T-helper 2 cell treated with Interferon-gamma antibody and Interleukin-4, amounts not matched to agents 100 ng/mL and 5 ng/mL, for 36 hours (primary cell): ENCODE measurements at regions not wholly inside any gene's neighbourhood (a gene's known extent, or its start where the extent isn't known, plus 50 kb on each side); places are given as distances from the start of the nearest gene placed in this dataset.

Experiments
- intact Hi-C: fragments of 100-400 bp; cut with micrococcal nuclease; formaldehyde crosslinking; loops from one replicate; pipeline ENCODE4 v1.15.1; 2023

- intact Hi-C loops, result no loop called here
These were observed 133.4 kb downstream of the JCAD start for GRCh38 chr10:29925771-29926692.

DNA sequence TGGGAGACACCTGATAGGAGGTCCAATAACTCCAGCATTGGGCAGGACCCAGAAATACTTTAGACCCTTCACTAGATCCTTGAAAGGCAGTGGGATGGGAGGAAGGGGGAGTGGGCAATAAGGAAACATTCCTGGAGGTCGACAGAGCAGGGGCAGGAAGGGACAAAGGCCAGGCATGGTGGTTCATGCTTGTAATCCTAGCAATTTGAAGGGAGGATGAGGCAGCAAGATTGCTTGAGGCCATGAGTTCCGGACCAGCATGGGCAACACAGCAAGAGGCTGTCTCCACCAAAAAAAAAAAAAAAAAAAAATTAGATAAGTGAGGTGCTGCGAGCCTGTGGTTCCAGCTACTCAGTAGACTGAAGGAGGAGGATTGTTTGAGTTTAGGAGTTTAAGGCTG is 134.9 kb downstream of the JCAD start:
- intact Hi-C loops, result no loop called here

- intact Hi-C loops, result no loop called here
These were observed 135.9 kb downstream of the JCAD start for GRCh38 chr10:29923416-29923965.

- intact Hi-C loops, result no loop called here
These were observed 136.5 kb downstream of the JCAD start for GRCh38 chr10:29922892-29923291.

DNA sequence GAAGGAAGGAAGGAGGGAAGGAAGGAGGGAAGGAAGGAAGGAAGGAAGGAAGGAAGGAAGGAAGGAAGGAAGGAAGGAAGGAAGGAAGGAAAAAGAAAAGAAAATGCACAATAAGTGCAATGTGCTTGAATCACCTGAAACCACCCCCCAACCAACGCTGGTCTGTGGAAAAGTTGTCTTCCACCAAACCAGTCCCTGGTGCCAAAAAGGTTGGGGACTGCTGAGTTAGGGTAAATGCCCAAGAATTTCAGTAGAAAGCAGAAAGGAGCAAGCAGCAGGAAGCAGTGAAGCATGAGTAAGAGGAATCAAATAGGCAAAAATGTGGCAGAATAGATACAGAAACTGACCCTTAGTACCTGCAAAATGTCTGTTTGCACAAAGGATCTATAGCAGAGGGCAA is 137.2 kb downstream of the JCAD start:
- intact Hi-C loops, result no loop called here

GRCh38 chr10:29921071-29921446 is 138.3 kb downstream of the JCAD start:
- intact Hi-C loops, result no loop called here

GRCh38 chr10:29920408-29921070 is 138.8 kb downstream of the JCAD start:
- intact Hi-C loops, result no loop called here

DNA sequence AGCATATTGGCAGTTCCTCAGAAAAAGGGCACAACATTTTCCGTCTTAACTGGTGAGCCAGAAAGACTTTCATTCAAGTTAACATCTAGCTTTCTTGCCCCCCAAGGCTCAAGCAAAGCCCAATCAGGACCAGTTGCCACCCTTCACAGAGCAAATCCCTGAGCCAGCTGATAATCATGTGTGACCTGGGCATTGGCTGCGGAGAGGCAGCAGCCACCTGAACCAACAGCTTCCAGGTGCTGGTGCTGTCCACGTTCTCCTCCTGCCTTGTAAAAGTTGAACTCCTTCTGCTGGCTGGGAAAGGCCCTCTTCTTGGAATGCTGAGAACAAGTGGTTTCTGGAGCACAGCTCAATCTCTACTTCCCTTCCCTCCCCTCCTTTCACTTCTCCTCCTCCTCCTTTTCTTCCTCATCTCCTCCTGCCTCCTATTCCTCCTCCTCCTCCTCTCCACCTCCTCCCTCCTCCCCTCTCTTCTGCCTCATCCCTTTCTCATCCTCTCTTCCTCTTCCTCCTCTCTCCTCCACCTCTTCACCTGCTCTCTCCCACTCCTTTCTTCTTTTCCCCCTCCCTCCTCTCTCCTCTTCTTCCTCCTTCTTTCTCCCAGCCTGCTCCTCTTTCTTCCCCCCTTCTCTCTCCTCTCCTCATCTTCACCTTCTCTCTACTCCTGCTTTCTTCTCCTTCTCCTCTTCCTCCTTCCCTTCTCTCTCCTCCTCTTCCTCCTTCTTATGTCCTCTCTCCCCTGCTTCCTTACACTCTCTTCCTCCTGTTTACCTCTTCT is 140.6 kb downstream of the JCAD start:
- intact Hi-C loops, result no loop called here

DNA sequence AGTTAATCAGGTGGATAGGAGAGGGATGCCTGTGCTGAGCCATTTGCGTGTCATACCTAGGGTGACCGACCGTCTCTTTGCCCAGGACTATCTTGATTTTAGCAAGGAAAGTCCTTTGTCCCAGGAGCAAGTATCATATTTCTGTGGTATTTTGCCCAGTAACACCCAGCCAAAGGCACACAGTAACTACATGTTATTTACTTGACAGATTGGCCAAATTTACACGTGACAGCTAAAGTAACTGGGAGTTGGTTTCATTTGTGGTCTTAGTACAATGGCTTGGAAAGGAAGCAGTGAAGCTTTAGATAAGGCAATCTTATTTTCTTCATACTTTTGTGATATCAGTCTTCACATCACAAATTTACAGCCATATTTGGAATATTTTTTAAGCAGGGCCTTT is 142.1 kb downstream of the JCAD start:
- intact Hi-C loops, result no loop called here

DNA sequence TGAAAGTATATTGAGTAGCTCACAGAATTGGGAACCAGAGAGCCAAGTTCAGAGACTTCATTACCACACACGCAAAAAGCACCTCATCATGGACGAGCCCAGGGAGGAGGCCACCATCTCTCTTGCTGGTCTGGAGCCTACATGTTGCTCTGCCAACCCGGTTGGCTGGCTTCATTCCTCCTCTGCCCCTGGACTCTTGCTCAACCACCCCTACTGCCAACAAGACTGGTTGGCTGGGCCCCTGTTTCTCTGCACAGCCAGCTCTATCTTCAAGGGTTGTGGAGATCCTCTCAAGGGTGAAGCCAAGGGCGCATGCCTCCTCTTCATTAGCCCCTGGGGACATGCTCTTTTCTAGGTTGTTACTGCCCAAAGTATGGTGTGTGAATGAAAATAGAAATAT is 142.7 kb downstream of the JCAD start:
- intact Hi-C loops, result no loop called here

GRCh38 chr10:29914986-29915785 is 144.2 kb downstream of the JCAD start:
- intact Hi-C loops, result no loop called here

- intact Hi-C loops, result no loop called here
These were observed 150.4 kb downstream of the JCAD start for GRCh38 chr10:29908962-29909361.

DNA sequence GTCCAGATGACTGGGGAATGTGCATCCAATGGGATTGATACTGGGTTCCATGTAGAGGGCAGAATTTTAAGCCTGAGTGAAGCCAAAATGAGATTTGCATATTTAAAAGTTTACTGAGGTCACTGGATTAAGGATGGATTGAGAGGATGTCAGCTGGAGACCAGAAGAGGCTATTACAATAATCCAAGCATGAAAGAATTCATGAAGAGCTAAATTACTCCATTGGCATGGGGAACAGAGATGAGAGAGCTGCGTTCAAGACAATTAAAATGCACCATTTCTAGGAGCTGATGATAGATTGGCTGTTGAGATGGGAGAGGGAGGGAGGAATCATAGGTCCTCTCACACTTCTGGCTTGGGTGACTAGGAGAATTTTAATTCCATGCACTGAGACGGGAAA is 158.5 kb downstream of the JCAD start:
- intact Hi-C loops, result no loop called here

GRCh38 chr10:29897999-29898716 is 161.2 kb downstream of the JCAD start:
- intact Hi-C loops, result no loop called here

GRCh38 chr10:29897430-29897829 is 162.0 kb downstream of the JCAD start:
- intact Hi-C loops, result no loop called here

DNA sequence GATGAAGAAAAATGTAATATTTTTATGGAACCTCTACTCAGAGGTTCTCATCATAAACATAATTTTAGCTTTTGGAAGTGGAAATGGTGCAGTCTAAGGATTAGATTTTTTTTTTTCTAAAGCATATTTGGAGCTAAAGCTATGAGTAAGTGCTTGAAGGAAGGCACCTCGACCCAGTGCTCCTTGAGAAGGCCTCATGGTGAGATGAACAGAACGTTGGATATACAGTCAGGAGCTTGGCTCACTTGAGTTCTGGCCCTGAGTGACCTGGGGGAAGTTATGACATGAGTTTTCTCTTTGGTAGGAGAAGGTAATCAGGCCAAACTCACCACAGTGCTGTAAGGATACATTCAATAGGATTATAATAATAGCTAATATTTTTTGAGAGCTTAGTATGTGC is 163.3 kb downstream of the JCAD start:
- intact Hi-C loops, result no loop called here

GRCh38 chr10:29895456-29895855 is 163.9 kb downstream of the JCAD start:
- intact Hi-C loops, result no loop called here

DNA sequence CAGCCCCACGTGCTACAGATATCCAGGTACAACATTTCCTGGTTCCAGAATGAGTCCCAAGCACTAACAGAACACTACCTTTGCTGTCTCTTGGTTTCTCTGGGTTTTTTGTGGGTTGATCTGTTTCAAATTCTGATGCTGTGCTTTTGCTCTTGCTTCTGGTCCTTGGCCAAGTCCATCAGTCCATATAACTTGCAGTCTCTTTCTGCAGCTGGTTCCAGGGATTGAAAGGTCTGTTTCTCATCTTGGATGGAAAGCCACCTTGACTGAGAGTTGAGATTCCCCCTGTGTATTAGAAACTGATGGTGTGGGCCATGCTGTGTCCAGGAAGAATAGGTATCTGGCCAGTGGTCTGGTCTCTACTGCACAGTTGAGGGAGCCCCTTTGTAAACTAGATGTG is 171.1 kb downstream of the JCAD start:
- intact Hi-C loops, result no loop called here

DNA sequence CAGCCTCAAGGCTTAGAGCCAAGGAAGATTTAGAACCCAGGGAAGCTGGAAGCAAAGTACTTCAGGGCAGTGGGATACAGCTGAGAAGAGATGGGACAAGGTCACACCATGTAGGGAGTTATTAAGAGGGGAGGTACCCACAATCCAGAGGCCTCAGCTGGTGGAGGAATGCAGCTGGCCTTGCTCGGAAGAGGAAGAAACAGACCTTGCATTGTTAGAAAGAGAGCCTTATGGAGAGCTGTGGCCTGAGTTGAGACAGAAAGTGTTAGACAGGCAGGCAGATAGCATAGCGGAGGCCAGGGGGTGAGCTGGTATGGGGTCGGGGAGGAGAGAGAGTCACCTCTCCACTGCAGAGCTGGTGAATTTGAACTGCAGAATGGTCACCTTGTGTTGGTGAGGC is 173.1 kb downstream of the JCAD start:
- intact Hi-C loops, result no loop called here

- intact Hi-C loops, result no loop called here
These were observed 176.2 kb downstream of the JCAD start for GRCh38 chr10:29883231-29883630.
